ENCODE measurements at regions not wholly inside any gene's neighbourhood (a gene's known extent, or its start where the extent isn't known, plus 50 kb on each side); places are given as distances from the start of the nearest gene placed in this dataset.

DNA sequence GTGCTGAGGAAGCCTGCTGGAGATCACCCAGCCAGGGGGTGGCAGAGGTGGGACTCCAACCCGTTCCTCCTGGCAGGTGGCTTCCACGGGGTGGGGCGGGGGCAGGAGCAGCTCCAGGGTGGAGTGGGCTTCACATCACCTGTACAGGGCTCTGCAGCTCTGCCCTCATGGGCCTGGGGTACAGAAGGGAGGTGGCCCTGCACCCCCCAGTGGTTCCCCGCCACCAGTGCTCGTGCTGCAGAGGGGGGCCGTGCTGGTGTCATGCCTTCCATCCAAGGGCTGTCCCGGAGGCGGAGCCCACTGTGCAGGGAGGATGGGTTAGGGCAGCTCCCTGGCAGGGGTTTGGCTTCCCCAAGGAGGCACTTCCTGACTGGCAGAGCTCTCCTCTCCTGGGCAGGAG lies 76.4 kb upstream of the SHISAL1 start:
- intact Hi-C loops (cut with micrococcal nuclease), result no loop called here

DNA sequence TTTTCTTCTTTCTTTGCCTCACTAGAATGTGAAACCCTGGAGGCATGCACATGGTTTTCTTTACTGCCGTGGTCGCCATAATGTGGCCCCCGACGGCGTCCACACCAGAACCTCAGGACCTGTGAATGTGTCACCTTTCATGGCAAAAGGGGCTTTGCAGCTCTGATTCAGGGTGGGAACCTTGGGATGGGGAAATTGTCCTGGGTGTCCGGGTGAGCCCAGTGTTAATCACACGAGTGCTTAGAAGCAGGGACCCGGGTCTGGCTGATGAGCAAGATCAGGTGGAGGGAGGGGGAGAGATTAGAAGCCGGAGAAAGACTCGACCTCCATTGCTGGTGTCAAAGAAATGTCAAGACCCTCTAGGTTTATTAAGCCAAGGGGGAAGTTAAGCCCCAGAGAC lies 74.7 kb upstream of the SHISAL1 start:
- intact Hi-C loops (cut with micrococcal nuclease), result no loop called here

DNA sequence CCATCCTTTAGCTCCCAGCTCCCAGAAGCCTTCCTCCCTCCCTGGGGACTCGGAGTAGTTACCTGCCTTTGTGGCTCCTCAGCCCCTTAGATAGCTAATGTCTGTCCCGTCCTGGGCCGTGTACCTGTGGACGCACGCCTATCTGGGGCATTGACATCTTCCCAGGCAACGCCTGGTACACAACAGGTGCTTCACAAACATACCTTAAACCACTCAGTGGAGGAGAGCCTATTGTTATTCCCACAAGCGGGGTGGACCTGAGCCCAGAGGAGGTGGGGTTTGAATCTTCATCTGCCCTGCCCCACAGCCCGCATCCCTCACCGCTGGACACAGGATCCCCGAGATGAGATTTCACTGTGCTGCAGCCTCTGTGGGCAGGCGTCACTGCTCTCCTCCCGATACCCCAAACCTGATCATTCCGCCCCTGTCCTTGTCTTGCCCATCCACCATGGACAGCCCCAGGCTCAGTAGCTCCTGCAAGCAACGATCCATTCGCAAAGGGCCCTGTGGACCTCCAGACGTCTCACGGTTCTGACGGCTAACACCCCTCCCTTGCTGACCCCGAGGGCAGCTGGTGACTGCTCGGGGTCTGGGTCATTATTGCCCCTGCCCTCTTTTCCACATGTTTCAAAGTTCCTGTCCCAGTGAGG lies 73.8 kb upstream of the SHISAL1 start:
- intact Hi-C loops (cut with micrococcal nuclease), result no loop called here

DNA sequence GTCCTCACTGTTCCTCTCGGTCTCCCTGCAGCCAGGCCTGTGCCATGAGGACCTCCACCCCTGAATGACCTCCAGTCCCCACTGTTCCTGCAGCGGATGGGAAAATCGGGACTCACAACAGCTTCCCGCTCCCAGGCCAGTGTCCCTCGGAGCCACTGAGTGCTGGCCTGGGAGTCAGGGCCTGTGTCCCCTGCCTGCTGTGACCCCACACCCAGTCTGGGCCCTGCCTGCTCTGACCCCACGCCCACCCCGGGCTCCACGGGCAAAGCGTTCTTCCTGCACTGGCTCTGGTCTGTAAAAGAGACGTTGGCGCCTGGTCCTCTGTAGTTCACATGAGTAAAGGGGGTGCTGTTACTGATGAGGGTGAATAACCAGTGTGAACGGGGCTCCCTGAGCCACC lies 73.0 kb upstream of the SHISAL1 start:
- intact Hi-C loops (cut with micrococcal nuclease), result no loop called here

DNA sequence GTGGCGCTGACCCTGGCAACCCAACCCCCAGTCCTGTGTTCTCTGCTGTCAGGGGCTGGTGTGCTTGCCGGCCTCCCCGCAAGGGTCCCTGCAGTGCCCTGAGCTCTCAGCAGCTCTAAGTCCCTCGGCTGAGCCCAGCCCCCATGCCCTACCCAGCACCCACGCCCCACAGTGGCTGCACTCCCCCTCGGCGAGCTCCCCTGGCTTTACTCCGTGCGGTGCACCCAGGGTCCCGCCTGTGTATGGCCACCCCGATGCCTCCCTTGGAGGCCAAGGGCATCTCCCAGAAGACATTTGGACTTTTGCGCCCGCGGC lies 72.5 kb upstream of the SHISAL1 start:
- intact Hi-C loops (cut with micrococcal nuclease), result no loop called here

DNA sequence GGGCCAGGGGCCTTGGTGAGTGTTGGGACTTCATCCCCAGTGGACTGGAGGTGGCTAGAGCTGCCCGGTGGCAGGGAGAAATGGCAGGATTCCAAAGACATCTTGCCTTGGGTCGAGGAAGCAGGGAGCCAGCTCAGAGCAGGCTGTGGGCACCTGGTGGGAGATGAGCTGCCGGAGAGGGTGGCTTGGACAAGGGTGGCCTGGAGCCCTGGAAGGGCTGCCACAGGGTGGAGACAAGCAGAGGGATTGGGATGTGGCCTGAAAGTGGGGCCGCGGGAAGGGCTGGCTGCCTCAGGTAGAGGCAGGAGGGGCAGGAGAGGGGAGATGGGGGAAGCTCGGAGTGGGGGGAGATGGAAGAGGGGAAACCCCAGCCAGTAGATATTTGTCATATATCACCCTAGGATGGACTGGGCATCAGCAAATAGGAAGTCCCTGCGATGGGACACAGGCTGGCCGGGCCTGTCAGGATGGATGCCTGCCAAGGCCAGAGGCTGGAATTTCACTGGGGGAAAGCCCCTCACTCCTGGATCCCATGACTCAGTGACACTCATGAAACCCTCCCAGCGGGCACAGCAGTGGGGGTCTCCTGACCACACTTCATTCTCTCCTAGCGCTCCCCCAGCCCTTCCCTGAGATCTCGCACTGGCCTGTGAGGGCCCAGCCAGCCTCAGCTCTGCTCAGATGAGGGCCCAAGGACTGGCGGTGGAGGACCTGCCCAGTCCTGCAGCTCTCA lies 72.0 kb upstream of the SHISAL1 start:
- intact Hi-C loops (cut with micrococcal nuclease), result no loop called here

DNA sequence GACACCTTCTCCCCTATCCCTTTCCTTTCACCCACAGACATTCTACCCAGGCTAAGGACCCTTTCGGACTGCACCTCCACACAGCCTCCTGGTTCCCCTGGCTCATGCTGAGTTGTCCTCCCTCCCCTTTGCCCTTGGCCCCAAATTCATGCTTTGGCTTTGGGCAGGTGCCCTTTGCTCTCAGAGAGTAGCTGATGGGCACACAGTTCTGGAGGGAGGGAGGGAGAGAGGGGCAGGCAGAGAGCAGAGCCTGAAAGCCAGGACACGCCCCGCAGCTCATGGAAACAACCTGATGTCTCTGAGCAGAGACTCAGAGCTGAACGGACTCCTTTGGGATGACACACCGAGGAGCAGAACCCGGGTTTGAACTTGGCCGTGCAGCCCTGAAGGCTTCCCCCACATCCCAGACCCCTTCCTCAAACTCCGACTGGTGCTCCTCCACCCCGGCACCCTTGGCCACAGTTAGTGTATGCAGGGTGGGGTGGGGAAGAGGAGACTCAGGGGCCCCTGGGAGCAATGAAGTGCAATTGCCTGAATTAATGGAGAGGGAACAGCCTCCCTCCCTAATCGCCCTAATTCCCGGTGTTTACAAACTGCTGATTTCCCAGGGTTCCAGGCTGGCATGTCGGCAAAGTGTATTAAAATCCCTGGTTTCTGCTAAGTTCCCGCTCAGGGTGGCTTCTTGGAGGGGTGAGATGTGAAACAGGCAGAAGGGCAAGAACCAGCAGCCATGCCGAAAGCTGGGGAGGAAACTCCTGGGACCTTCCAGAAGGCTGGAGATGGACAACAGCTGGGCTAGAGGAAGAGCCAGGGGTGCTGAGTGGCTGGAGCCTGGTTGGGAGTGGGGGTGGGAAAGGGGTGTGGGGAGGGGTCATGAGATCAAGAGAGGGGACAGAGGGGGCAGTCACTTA lies 71.2 kb upstream of the SHISAL1 start:
- intact Hi-C loops (cut with micrococcal nuclease), result no loop called here

DNA sequence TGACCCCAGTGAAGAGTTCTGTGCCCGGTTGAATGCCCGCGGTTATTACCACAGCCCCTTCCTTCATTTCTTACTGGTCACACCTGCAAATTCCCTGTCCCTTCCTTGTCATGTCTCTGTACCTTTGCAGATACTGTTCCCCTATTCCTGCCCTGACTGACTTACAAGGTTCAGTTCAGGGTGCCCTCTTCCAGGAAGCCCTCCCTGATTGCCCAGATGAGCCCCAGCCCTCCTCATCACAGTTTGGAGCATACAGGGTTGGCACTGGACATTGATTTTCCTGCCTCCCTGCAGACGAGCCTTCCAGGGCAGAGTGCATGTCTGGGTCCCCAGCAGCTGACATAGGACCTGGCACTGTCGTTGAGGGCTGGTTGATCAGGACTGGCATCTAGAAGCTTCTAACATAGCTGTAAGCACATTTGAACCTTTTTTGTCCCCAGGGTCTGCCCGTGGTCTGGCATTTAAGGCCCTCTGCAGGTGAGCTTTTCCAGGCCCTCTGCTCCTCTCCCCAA lies 70.4 kb upstream of the SHISAL1 start:
- intact Hi-C loops (cut with micrococcal nuclease), result no loop called here

DNA sequence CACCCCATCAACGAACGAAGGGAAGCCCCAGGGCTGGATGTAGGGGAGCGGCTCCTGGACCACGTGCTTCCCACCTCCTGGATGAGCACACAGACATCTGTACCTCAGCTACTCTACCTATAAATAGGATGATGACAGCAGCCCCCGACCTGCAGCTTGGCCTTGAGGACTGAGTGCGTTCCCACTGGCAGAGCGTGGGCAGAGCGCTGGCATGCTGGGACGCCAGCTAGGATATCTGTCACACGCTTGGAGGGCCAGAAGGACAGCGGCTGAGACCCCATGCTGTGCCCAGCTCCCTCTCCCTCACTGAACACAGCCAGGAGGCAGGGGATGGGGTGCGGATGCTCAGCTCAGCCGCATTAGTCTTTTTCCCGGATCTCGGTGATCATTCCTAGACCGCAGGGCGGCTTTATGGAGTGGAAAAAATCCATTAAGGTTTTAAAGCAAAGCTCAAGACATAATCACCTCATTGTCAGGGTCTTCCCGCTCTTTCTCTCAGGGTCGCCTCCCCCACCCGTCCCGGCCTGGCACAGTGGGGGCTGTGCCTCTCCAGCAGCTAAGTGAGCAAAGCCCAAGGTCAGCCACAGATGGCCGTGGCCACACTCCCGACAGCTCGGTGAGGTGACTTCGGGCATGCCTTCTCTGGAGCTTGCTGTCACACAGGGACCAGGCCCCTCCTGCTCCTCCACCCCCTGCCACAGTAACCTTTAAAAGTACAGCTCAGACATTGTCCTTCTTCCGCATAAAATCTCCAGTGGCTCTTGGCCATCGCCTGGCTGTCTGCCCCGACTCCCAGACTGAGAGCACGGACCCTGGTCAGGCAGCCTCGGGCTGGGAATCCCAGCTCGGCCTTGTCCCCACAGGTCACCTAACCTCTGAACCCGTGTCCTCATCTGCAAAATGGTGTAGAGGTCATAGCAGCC lies 69.6 kb upstream of the SHISAL1 start:
- intact Hi-C loops (cut with micrococcal nuclease), result no loop called here

DNA sequence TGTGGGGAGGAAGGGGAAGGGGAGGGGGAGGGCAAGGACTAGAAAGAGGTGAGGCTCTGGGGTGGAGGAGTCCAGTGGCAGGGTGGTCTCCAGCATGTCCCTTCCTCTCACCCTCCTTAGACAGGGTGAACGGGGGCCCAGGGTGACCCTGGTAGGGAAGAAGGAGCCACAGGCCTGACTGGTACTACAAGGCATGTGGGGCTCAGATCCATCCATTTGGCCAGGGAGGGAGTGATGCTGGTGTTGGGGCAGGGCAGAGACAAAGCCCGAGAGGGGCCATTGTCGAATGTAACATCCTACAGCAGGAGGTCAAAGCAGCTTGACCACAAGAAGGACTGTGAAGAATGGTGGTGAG lies 69.0 kb upstream of the SHISAL1 start:
- intact Hi-C loops (cut with micrococcal nuclease), result no loop called here

DNA sequence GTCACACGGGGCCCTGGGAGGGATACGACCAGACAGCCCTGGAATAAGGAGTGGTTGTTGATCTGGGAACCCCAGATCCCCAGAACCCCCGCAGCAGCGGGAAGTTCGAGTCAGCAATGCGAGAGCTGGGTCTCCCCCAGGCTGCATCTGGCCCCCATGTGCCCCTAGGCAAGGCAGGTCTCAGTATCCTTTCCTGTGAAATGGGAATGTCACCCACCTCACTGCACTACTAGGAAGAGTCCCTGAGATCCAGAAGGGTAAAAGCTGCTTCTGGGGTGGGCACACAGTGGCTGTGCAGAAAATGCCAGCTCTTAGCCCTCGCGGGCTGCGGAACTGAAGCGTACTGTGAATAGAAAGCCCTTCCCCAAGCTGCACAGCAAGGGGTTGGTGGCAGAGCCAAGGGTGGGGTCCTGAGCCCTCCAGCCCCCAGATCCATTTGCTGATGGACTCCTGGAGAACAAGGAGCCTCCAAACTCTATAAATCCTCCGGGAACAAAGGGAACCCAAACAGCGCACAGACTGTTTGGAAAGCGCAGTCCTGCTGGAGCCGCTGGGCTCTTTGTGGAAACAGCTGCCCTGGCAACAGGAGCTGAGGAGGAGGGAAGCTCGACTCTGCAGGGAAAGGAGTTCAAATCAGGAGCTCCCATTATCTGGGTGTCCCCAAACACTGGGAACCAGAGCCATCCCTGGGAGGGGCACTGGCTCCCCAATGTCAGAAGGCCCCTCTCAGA lies 68.2 kb upstream of the SHISAL1 start:
- intact Hi-C loops (cut with micrococcal nuclease), result no loop called here

DNA sequence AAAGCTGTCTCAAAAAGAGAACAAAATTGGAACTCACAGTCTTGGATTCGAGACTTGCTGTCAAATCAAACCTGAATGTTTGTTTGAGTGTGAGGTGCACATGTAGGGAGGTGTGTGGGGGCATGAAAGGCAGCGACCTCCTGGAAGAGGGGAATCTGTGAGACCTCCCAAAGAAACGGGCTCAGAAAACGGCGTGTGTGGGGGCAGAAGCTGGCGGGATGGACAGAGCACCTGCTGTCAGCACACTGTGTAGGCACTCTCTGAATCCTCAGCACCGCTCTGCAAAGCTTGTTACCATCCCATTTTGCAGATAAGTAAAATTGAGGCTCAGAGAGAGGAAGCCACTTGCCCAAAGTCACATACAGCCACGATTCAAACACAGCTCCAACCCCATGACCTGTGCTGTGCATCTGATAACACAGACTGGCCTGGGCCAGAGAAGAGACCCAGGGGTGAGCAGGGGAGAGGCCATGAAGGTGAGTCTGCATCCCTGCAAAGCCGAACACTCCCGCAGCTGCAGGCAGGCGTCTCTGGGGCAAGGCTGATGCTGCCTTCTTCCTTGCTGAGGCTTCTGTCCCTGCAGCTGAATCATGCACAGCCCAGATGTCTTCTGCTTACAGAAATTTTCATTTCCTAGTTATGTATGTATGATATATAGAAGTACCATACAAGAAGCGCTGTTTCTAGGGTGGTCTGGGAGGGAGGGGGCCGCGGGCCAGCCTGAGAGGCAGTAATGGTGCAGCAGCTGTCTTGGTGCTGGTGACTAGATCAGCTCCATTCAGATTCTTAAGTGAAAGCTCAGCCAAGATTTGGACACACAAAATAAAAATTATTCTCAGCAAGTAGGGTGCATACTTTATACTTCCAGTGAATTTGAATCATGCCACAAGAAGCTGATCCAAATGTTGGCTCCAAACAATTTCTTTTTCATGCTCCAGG lies 67.3 kb upstream of the SHISAL1 start:
- intact Hi-C loops (cut with micrococcal nuclease), result no loop called here

DNA sequence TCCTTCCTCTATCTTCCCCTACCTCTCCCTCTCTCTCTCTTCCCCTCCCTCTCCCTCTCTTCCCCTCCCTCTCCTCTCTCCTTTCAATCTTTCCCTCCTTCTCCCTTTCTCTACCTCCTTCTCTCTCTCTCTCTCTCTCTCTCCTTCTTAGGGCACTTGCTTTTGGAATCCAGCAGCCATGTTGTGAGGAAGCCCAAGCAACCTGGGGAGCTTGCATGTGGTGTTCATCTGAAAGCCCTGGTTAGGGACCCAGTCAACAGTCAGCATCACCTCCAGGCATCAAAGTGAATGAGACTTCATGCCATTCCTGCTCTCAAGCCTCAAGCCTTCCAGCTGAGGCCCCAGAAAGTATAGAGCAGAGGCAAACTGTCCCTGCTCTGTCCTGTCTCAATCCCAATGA lies 65.6 kb upstream of the SHISAL1 start:
- intact Hi-C loops (cut with micrococcal nuclease), result no loop called here

DNA sequence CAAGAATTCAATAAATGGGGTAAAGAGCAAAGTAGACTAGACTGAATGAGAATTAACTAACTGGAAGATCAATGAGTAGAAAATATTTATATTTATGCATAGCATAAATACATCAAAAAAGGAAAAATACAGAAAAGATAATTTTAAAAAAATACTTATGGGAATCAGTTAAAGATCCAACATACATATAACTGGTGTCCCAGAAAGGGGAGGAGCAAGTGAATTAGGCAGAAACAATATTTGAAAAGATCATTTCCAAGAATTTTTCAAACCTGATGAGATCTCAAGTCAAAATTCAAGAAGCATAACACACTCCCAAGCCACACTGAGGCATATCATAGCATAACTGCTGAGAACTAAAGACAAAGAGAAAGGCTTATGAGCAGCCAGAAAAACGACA lies 62.7 kb upstream of the SHISAL1 start:
- intact Hi-C loops (cut with micrococcal nuclease), result no loop called here

DNA sequence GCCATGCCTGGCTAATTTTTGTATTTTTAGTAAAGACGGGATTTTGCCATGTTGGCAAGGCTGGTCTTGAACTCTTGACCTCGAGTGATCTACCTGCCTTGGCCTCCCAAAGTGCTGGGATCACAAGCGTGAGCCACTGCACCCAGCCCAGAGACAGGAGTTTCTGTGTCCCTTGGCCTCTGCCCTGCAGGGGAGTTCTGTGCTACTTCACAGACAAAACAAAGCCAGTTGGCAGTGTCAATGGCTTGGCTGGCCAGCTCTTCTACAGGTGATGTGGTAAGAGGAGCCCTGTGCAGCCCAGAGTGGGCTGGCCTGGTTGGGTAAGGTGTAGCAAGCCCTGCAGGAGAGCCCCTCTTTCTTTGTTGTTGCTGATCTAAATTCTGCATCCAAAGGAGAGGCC lies 60.5 kb upstream of the SHISAL1 start:
- intact Hi-C loops (cut with micrococcal nuclease), result no loop called here

DNA sequence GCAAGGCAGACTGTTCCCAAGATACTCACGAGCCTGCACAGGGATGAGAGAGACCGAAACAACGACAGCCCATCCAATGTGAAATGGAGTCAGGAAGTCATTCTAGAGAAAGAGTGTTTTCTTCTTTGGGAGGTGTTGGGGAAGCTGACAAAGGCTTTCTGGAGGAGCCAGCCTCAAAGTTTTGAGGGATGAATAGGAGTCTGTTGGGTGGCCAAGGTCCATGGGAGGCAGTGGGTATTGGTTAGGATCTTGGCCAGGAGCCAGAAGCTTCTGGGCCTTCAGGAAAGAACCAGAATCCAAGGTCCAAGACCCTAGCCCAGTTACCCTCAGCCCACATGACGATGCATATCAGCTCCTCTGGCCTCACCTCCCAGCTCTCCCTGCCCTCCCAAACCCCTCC lies 59.9 kb upstream of the SHISAL1 start:
- intact Hi-C loops (cut with micrococcal nuclease), result no loop called here

DNA sequence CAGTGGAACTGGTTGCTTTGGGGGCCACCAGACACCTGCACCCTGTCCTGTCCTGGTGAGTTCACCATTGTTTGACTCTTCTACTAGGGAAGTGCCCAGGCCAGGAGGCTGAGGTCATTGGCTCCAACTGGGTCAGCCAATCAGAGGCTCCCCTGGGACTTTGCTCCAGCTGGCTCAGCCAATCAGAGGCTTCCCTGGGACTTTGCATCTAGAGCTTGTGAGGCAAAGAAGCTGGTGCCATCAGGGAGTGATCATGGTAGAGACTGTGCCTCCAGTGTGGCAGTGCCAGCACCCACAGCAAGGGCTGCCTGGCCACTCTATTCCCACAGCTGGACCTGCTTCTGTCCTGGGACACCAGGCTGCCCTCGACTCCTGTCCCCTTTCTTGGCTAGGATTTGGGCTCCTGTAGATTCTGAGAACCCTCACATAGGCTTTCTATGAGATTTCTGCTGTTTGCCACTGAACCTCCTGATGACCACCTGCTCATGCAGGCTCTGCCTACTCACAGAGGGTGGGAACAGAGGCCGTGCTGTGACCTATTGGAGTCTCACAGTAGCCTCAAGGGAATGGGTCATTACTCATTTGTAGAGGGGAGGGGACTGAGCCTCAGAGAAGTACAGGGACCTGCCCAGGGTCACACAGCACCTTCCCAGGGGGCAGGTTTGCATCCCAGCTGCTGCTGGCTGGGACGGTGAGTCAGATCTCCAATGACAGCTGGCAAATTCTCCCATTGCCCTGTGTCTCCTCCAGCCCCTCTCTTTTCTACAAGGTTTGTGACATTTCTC lies 59.2 kb upstream of the SHISAL1 start:
- intact Hi-C loops (cut with micrococcal nuclease), result no loop called here

DNA sequence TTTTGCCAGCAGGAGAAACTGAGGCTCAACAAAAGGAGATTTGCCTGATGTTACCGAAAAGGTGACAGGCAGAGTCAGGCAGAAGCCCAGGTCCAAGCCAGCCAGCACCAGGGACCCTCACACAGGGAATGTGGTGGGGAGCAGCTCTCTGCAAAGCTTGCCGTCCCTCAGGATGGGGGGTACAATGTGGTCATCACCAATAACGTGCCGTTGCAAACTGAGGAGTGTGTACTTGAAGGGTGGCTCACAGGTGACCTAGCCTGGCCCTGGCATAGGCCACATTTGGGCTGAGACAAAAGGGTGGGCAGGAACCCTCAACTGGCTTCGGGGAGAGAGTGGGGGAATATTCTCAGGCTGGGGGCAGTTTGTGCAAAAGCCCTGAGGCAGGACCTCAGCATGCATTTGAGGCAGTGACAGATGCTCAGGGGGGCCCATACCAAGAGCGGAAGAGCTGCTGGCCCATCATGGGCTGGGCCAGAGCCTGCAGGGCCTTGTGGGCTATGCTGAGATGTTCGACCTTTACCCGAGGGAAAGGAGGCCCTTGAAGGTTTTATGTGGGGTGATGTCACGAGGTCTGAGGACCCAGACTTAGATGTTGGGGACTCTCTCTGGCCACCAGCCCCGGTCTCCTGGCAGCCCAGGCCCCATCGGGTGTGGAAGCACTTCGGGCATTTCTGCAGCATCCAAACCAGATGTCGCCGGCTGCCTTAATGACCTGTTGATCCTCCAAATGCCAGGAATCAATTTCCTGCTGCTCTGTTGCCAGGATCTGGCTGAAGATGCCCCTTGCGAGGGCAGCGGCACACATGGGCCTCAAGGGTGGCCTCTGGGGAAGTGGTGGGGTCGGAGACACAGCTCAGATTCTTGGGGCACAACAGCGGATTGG lies 57.4 kb upstream of the SHISAL1 start:
- intact Hi-C loops (cut with micrococcal nuclease), result no loop called here
